ENCODE measurements at regions not wholly inside any gene's neighbourhood (a gene's known extent, or its start where the extent isn't known, plus 50 kb on each side); places are given as distances from the start of the nearest gene placed in this dataset.
"Not testable (repeated sequence)": the region's sequence is repeated elsewhere in the genome, so short reads cannot be mapped to it uniquely, and the experiment has no call there.

GRCh38 chr6:137717074-137718073, 149.7 kb upstream of the TNFAIP3 start:
- DNase-seq = no peak

- not testable (repeated sequence) for DNase-seq
Measured at GRCh38 chr6:137718903-137719302, 148.2 kb upstream of the TNFAIP3 start.

GRCh38 chr6:137722749-137723272, 144.2 kb upstream of the TNFAIP3 start:
- no peak for DNase-seq

DNA sequence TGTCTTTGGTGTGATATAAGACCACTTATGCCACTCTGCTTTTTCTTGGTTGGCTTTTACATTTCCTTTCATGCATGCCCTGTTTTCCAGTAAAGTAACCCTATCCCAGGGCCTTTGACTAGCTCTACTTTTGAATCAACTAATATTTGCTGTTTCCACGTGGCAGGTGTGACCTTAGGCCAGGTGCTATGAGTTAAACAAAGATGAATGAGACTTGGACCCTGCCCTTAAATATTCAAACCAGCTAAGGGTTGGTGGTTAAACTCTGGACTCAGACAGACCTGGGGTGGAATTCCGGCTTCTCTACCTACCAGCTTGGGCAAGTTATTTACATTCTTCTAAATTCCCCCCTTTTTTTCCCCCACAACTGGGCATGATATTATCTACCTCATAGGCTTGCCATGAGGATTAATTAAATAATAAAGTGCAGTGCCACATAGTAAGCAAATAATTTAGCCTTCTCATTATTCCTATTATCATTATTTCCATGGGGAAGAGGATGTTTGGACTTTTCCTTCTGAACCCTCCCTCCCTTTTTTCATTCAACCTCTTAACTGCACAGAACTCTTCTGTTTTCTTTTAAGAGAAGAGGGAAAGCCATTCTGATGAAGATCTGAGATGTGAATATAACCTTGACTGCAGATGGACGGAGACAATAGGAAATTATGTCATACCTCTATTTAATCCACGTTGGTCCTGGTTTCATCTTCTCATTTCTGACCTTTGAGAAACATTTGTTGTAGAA, 143.6 kb upstream of the TNFAIP3 start:
- no peak for DNase-seq

GRCh38 chr6:137724018-137724403, 143.0 kb upstream of the TNFAIP3 start:
- no peak for DNase-seq

DNA sequence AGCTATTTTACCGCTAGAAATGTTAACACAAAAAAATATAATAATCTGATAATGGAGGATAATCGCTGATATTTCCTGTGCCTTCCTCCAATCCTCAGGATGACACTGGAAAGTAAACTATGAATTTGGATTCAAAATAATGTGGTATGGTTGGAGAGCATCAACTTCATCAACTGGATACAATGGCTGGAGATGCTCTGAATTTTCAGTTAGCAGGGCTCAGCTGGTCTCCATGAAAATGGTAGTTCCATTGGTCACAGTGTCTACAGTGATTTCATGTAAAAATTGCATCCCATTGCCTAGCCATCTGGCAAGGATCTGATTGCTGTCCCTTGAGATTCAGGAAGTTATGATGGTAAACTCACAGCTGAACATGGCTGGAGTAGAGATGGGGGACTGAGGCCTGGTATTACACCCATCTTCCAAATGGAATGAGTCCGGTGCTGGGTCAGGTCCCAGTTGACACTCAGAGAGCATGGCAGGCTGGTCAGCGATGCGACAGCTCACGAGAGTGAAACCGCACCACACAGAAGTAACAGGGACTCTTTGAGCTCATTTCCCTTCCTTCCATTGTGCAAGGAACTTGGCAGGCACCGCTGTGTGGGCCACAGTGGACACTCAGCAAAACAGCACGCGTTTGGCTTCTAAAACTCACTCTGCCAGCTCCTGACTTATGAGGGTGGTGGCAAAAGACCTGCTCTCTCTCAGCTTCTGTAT, 142.4 kb upstream of the TNFAIP3 start:
- no peak for DNase-seq

DNA sequence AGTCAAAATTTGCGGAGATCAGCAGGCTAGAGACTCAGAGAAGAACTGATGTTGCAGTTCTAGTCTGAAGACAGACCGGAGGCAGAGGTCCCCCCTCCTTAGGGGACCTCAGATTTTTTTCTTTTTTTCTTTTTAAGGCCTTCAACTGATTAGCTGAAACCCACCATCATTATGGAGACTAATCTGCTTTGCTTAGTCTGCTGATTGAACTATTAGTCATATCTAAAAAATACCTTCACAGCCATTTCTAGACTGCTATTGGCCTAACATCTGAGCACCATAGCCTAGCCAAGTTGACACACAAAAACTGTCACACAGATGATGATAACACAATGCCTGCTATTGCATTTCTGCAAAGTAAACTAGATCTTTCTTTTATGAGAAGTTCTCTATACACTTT, 141.1 kb upstream of the TNFAIP3 start:
- no peak for DNase-seq

DNA sequence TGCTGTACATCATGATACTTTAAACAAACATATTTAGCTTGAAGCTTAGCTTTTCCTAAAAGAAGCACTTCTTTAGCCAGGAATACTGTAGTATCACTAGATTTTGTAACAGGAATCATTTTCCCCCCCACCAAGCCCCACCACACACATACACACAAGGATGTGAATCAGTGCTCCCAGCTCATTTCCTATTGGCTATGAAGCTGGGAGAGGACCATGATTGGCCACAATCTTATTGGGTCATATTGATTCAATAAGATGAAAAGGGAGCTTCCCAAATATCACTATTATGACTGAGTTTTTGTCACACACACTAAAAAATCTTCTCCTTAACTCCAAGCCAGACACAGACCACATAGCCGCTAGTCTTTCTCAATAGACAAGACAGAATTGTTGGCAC, 140.5 kb upstream of the TNFAIP3 start:
- DNase-seq = no peak

DNA sequence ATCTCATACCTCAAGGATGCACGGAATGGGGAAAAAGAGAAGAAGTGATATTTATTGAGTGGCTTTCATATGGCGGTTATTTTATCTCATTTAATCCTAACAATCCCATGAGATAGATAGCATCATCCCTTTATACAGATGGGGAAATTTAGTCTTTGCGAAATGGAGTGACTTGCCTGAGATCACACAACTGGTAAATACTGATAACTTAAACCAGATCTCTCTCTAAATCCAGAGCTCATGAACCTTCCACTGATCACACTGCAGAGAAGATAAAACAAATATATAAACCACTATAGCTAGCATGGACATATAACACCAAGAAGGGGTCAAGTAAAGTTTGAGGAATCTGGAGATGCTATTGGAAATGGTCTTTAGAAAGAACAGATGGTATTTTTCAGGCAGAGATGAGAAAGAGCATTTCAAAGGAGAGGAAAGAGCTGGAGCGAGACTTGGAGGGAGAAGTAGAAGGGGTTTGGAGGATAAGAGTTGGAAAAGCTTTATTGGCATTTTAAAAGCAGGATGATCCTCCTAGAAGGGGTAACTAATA, 139.8 kb upstream of the TNFAIP3 start:
- no peak for DNase-seq

- DNase-seq = peak in 1 of 2 donors; percentile 10
Measured at GRCh38 chr6:137728386-137729349, 138.4 kb upstream of the TNFAIP3 start.

GRCh38 chr6:137729866-137730629, 137.0 kb upstream of the TNFAIP3 start:
- DNase-seq = no peak

DNA sequence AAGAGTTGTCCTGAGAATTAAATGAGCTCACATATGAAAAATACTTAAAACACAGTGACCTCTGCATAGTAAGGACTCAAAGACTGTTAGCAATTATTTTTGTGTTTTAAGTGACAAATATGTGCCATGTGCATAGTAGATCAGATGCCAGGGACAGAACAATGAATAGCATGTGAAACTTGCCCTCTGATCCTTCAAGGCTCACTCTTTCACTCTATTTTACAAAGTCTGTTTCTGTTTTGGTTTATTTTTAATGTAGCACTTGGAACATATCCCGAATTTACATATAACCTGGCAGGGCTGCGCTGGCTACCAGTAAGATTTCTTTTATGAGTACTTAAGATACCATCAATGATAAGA, 135.5 kb upstream of the TNFAIP3 start:
- DNase-seq = no peak

DNA sequence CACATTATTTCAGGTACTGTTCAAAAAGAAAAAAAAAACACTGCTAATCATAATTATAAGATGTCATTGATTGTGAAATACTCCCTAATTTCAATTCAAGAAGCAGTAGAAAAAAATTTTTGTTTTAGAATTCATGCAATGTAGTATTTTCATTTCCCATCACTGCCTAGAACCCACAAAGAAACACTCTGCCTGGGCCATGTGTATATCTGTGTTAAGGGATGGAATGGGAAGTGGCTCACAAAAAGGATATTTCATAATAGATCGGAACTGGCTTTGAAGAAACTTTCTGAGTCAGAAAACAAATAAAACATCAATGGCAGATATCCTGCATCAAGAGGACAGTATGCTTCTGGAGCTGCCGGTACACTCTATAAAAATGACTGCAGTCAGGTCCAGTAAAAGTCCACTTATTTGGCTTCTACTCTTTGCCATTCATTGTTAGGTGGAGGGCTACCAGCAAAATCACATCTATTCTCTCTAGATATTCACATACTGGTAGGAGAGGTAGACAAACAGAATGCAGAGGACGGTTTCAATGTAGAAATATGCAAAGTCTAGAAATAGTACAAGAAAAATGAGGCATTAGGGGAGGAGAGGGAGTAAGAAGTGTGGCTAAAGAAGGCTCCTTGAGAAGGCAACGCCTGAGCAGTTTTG, 135.0 kb upstream of the TNFAIP3 start:
- DNase-seq = no peak

- DNase-seq = no peak
Measured at GRCh38 chr6:137733372-137733771, 133.7 kb upstream of the TNFAIP3 start.

DNA sequence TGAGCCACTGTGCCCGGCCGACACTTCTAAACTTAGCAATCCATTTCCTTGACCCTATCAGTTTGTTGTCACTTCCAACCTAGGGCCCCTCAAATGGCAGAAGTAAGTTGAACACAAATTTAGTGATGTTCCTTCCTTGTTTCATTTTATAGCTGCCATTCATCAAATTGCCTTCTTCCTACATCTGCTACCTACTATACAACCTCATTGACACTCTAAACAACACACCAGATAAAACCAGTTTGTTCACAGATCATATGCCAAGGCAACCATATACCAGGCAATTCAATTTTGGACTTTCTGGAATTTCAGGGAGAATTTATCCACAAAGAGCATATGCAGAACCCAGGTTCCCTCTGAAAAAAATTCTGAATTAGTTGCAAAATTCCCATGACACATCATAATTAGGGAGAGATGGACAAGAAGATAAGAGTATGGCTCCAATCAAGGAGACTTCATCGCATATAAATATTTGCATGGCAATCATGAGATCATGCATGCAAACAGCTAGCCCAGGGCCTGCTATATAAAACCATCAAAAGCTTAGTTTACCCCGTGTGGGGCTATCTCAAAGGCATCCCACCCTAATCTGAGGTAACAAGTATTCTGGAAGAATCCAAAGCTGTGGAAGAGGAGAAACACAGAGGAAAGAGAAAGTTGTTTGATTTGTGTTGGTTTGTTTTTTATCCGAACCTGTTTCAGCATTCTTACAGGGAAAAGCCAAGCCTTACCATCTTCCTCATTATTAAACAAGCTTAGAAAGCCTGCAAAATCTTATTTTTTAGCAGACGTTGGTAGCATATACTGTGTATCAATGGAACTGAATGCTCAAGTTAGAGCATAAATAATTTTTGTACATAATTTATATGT, 132.8 kb upstream of the TNFAIP3 start:
- DNase-seq = no peak

DNA sequence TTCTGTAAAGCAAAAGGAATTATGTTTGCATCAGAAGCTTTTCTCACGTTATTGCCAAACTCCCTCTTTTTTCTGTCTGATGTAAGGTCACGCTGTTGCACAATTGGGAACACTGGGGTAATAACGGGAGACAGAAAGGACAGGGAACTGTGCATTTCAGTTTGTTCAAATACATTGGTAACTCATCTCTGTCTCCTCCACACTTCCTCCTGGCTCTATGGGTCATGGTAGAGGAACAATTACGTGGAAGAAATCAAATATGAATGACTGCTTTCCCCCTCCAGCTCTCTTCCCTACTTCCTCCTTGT, 132.2 kb upstream of the TNFAIP3 start:
- no peak for DNase-seq

DNA sequence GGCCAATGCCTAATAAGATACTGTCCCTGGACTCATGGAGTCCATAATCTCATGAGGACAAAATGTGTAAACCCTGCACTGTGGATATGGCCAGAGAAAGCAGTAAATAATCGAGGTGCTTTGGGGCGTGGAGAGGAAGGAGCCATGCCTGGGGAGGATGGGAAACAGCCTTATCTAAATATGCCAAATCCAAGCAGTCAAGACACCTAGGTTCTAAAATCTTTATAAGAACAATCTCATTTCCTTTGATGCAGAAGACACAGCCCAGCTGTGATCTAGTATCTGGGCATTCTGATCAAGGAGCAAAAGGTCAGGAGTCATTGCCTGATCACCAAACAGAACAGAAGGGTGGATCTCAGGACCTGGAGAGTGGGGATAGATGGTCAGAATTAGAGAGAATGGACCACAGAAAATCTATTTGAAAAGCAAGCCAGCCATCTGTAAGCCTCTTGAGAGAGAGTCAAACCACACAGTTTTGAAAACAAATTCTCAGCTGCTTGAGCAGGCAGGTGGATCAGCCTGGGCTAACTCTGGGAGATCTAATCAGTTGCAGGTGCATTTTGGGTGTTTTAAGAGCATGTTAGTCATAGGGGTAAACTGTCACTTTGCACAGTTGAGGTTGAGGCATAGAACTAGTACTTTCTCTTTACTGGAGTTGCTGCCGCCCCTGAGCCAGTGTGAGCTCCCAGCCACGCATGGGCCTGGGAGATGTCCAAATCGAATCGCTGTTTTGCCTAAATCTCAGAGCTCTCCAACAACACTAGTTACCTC, 130.8 kb upstream of the TNFAIP3 start:
- DNase-seq = no peak

DNA sequence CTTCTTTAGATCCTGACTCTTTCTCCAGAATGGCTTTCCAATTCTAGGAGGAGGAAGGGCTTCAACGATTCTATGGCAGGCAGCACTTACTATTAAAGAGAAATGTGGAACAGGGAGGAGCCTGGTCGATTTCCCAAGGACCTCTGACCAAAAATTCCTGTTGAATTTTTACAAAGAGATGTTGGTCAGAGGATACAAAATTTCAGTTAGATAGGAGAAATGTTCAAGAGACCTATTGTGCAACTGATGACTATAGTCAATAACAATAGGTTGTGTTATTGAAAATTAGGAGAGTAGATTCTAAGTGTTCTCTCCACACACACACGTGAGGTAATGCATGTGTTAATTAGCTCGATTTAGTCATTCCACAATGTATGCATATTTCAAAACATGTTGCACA, 130.1 kb upstream of the TNFAIP3 start:
- no peak for DNase-seq

All from hippocampal formation (tissue), 2 donors.